ELR (cell line): ENCODE measurements at regions not wholly inside any gene's neighbourhood (a gene's known extent, or its start where the extent isn't known, plus 50 kb on each side); places are given as distances from the start of the nearest gene placed in this dataset.

ENCODE experiments used
- DNase-seq: peaks from one replicate; pipeline ENCODE4 v3.0.0-alpha.2; 2015; ENCODE audit warnings: low read depth

- DNase-seq, result no peak
Measured at GRCh38 chr2:122112216-122113005, 357.0 kb downstream of the TSN start.

- no peak for DNase-seq
Measured at GRCh38 chr2:122114421-122114820, 359.0 kb downstream of the TSN start.

- DNase-seq, result no peak
Measured at GRCh38 chr2:122117371-122117770, 361.9 kb downstream of the TSN start.

GRCh38 chr2:122129399-122129798 is 373.9 kb downstream of the TSN start:
- no peak for DNase-seq

GRCh38 chr2:122132147-122132691 is 376.8 kb downstream of the TSN start:
- no peak for DNase-seq

GRCh38 chr2:122135021-122135937 is 379.8 kb downstream of the TSN start:
- no peak for DNase-seq

- peak; percentile 47 for DNase-seq
Measured at GRCh38 chr2:122136056-122136455, 380.6 kb downstream of the TSN start.

- no peak for DNase-seq
Measured at GRCh38 chr2:122138561-122138960, 383.1 kb downstream of the TSN start.

- no peak for DNase-seq
Measured at GRCh38 chr2:122139739-122140420, 384.4 kb downstream of the TSN start.

- no peak for DNase-seq
Measured at GRCh38 chr2:122144884-122145283, 389.4 kb downstream of the TSN start.

- no peak for DNase-seq
Measured at GRCh38 chr2:122145856-122146255, 390.4 kb downstream of the TSN start.

- no peak for DNase-seq
Measured at GRCh38 chr2:122148128-122148767, 392.8 kb downstream of the TSN start.

- no peak for DNase-seq
Measured at GRCh38 chr2:122150524-122151280, 395.3 kb downstream of the TSN start.

GRCh38 chr2:122152571-122152970 is 397.1 kb downstream of the TSN start:
- DNase-seq, result no peak

- no peak for DNase-seq
Measured at GRCh38 chr2:122156176-122156890, 400.9 kb downstream of the TSN start.

- DNase-seq, result no peak
Measured at GRCh38 chr2:122157158-122157557, 401.7 kb downstream of the TSN start.

GRCh38 chr2:122163617-122164016 is 408.2 kb downstream of the TSN start:
- DNase-seq, result no peak

- no peak for DNase-seq
Measured at GRCh38 chr2:122164964-122165363, 409.5 kb downstream of the TSN start.

GRCh38 chr2:122166820-122167219 is 411.4 kb downstream of the TSN start:
- DNase-seq, result no peak

GRCh38 chr2:122167515-122167914 is 412.1 kb downstream of the TSN start:
- DNase-seq, result no peak
